ENCODE measurements at regions not wholly inside any gene's neighbourhood (a gene's known extent, or its start where the extent isn't known, plus 50 kb on each side); places are given as distances from the start of the nearest gene placed in this dataset.

- in situ Hi-C loops (cut with HindIII; ENCODE audit: low pct_ligation_motif_present, low sequenced_read_pairs), result no loop called here
- DNase-seq, result no peak
- Histone ChIP-seq H3K4me3 (ENCODE audit: low read depth, low read length) (no peak overlapping the region), H3K27me3 (replicated peaks) (no peaks in the 10 kb centered on the region), H3K27ac (no peak overlapping the region), H3K36me3 (replicated peaks) (no peaks in the 10 kb centered on the region)
- no peak for TF ChIP-seq CTCF (IDR thresholded peaks at IDR 0.05; ENCODE audit: low read depth, low read length, missing control alignments)
Observed at GRCh38 chr20:48236000-48236970, 451.0 kb upstream of the SULF2 start.

DNA sequence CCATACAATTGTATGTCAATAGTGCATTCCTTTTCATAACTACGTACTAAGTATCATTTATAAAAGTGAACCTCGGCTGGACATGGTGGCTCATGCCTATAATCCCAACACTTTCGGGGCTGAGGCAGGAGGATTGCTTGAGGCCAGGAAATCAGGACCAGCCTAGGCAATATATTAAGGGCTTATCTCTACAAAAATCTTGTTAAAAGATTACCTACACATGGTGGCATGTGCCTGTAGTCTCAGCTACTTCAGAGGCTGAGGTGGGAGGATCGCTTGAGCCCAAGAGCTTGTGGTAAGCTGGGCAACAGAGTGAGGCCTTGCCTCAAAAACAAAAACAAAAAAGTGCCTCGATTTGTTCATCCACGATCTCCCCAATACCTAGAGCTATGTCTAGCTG is 449.7 kb upstream of the SULF2 start:
- H3K27me3 ChIP-seq (replicated peaks), result no peaks in the 10 kb centered on the region
- no peak for TF ChIP-seq CTCF (IDR thresholded peaks at IDR 0.05; ENCODE audit: low read depth, low read length, missing control alignments)
- DNase-seq, result no peak
- in situ Hi-C loops (cut with HindIII; ENCODE audit: low pct_ligation_motif_present, low sequenced_read_pairs), result no loop called here
- H3K27ac ChIP-seq, result no peak overlapping the region
- H3K36me3 ChIP-seq (replicated peaks), result no peaks in the 10 kb centered on the region
- H3K4me3 ChIP-seq (ENCODE audit: low read depth, low read length), result no peak overlapping the region

DNA sequence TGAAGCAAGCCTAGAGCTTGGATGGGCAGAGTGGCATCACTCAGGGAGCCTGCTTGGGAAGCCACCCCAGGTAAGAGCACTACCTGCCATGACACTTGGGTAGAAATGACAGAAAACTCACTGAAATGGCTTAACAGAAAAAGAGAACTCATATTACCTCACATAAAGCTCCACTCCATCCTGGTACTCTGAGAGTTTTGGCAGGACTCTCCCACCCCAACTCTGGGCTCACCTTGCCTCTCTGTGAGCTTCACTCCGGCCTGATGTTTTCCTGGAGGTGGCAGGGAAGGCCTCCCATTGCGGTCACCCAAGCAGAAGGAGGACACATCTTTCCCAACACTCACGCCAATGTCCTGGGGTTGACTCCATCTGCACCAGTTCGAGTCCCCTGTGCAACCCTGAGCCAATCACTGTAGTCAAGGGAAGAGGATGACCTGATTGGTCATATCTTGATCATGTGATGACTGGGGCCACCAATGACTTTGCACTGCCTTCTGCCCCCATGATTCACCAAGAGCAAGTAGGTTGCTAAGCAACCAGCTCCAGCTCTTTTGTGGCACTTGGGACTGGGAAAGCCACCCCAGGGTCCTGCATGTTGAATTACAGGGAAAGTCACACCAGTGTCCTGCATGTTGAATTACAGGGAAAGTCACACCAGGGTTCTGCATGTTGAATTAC is 446.1 kb upstream of the SULF2 start:
- no peaks in the 10 kb centered on the region for H3K27me3 ChIP-seq (replicated peaks)
- no peak overlapping the region for H3K27ac ChIP-seq
- DNase-seq, result no peak
- TF ChIP-seq CTCF (IDR thresholded peaks at IDR 0.05; ENCODE audit: low read depth, low read length, missing control alignments), result no peak
- in situ Hi-C loops (cut with HindIII; ENCODE audit: low pct_ligation_motif_present, low sequenced_read_pairs), result no loop called here
- no peaks in the 10 kb centered on the region for H3K36me3 ChIP-seq (replicated peaks)
- H3K4me3 ChIP-seq (ENCODE audit: low read depth, low read length), result no peak overlapping the region

DNA sequence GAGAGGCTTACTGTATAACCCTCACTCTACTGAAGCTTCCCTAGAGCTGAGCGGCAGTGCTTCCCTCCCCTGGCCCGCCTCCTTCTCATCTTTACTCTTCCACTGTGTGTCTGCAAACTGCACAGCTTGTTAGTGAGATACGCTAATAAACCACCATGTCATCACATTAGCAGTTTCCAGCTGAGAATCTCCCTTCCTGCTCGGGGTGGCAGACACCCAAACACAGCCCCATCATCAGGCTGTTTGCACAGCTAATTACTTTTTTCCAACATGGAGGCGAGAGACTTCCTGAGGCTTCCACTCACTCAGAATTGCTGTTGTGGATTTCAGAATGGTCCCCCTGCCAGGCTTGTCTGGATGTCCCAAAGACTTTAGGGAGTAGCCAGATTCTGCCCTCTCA is 444.9 kb upstream of the SULF2 start:
- no peaks in the 10 kb centered on the region for H3K36me3 ChIP-seq (replicated peaks)
- no peak overlapping the region for H3K27ac ChIP-seq
- no peak for DNase-seq
- no peak overlapping the region for H3K4me3 ChIP-seq (ENCODE audit: low read depth, low read length)
- H3K27me3 ChIP-seq (replicated peaks), result no peaks in the 10 kb centered on the region
- TF ChIP-seq CTCF (IDR thresholded peaks at IDR 0.05; ENCODE audit: low read depth, low read length, missing control alignments), result no peak
- in situ Hi-C loops (cut with HindIII; ENCODE audit: low pct_ligation_motif_present, low sequenced_read_pairs), result no loop called here

GRCh38 chr20:48227381-48227780 is 442.1 kb upstream of the SULF2 start:
- in situ Hi-C loops (cut with HindIII; ENCODE audit: low pct_ligation_motif_present, low sequenced_read_pairs), result no loop called here
- no peak overlapping the region for H3K27ac ChIP-seq
- no peak for DNase-seq
- H3K4me3 ChIP-seq (ENCODE audit: low read depth, low read length), result no peak overlapping the region
- H3K27me3 ChIP-seq (replicated peaks), result no peaks in the 10 kb centered on the region
- no peak for TF ChIP-seq CTCF (IDR thresholded peaks at IDR 0.05; ENCODE audit: low read depth, low read length, missing control alignments)
- H3K36me3 ChIP-seq (replicated peaks), result no peaks in the 10 kb centered on the region

Data from brain microvascular endothelial cell (primary cell).